ENCODE measurements at regions not wholly inside any gene's neighbourhood (a gene's known extent, or its start where the extent isn't known, plus 50 kb on each side); places are given as distances from the start of the nearest gene placed in this dataset.

- Histone ChIP-seq H2AFZ (ENCODE audit: low read length) (no peak overlapping the region), H3K9ac (ENCODE audit: low read length) (no peak overlapping the region), H3K4me2 (ENCODE audit: low read length) (no peak overlapping the region), H3K9me2 (replicated peaks; ENCODE audit: low read length) (no peaks in the 10 kb centered on the region), H3K27me3 (ENCODE audit: low read length) (no peaks in the 10 kb centered on the region), H4K20me1 (ENCODE audit: low read length) (no peaks in the 10 kb centered on the region), H3K27ac (ENCODE audit: low read length) (no peak overlapping the region), H3K36me3 (ENCODE audit: low read depth, low read length) (no peaks in the 10 kb centered on the region), H3K79me2 (ENCODE audit: low read length) (no peaks in the 10 kb centered on the region), H3K4me1 (ENCODE audit: insufficient read depth, low read length) (no peaks in the 10 kb centered on the region), H3K9me3 (ENCODE audit: low read length) (no peaks in the 10 kb centered on the region), H3F3A (ENCODE audit: low read length, unreplicated experiment) (no peaks in the 10 kb centered on the region), H3K4me3 (ENCODE audit: low read length) (no peak overlapping the region)
- no peak for TF ChIP-seq EZH2 (IDR thresholded peaks at IDR 0.05; ENCODE audit: low read length, unreplicated experiment)
- TF ChIP-seq, protein P1, sequence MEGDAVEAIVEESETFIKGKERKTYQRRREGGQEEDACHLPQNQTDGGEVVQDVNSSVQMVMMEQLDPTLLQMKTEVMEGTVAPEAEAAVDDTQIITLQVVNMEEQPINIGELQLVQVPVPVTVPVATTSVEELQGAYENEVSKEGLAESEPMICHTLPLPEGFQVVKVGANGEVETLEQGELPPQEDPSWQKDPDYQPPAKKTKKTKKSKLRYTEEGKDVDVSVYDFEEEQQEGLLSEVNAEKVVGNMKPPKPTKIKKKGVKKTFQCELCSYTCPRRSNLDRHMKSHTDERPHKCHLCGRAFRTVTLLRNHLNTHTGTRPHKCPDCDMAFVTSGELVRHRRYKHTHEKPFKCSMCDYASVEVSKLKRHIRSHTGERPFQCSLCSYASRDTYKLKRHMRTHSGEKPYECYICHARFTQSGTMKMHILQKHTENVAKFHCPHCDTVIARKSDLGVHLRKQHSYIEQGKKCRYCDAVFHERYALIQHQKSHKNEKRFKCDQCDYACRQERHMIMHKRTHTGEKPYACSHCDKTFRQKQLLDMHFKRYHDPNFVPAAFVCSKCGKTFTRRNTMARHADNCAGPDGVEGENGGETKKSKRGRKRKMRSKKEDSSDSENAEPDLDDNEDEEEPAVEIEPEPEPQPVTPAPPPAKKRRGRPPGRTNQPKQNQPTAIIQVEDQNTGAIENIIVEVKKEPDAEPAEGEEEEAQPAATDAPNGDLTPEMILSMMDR (conservative IDR thresholded peaks at IDR 0.05; ENCODE audit: low read depth, low read length), result peak; percentile 50
- TF ChIP-seq EZH2phosphoT487 (IDR thresholded peaks at IDR 0.05; ENCODE audit: borderline replicate concordance, low read length), result no peak
- CTCF ChIA-PET, result interaction anchor here (0.6 to 1.1 kb wide), 2 partner anchors 100 to 620 kb away, joined by 3 read pairs; no protein-coding TSS in a partner anchor
- BruUV-seq (replicated peaks), result no TSS peak
- DNase-seq (peak; percentile 25), ATAC-seq (peak; percentile 66)
- POLR2A ChIA-PET (ENCODE audit: unreplicated experiment), result interaction anchor here (0.6 kb wide), 1 partner anchor 203 kb away, joined by 3 read pairs; no protein-coding TSS in a partner anchor
- intact Hi-C loops (cut with micrococcal nuclease), result loop anchor here (2.0 to 10.0 kb wide), 4 partner anchors 117 to 900 kb away; no protein-coding TSS in a partner anchor
These were observed 298.2 kb upstream of the FSTL5 start for GRCh38 chr4:162461952-162462351.

GRCh38 chr4:162458051-162458450 lies 294.3 kb upstream of the FSTL5 start:
- Histone ChIP-seq H4K20me1 (ENCODE audit: low read length) (no peaks in the 10 kb centered on the region), H3F3A (ENCODE audit: low read length, unreplicated experiment) (no peaks in the 10 kb centered on the region), H3K9me3 (ENCODE audit: low read length) (no peaks in the 10 kb centered on the region), H3K9me2 (replicated peaks; ENCODE audit: low read length) (no peaks in the 10 kb centered on the region), H3K27me3 (ENCODE audit: low read length) (no peaks in the 10 kb centered on the region), H3K36me3 (ENCODE audit: low read depth, low read length) (no peaks in the 10 kb centered on the region), H3K4me2 (ENCODE audit: low read length) (no peak overlapping the region), H3K79me2 (ENCODE audit: low read length) (no peaks in the 10 kb centered on the region), H3K4me3 (ENCODE audit: low read length) (no peak overlapping the region), H3K9ac (ENCODE audit: low read length) (no peak overlapping the region), H3K27ac (ENCODE audit: low read length) (no peak overlapping the region), H2AFZ (ENCODE audit: low read length) (no peak overlapping the region), H3K4me1 (ENCODE audit: insufficient read depth, low read length) (no peaks in the 10 kb centered on the region)
- BruUV-seq (replicated peaks), result no TSS peak
- POLR2A ChIA-PET (ENCODE audit: unreplicated experiment), result no interaction called here
- intact Hi-C loops (cut with micrococcal nuclease), result no loop called here
- TF ChIP-seq, protein P1 (conservative IDR thresholded peaks at IDR 0.05; ENCODE audit: low read depth, low read length), result no peak
- TF ChIP-seq EZH2phosphoT487 (IDR thresholded peaks at IDR 0.05; ENCODE audit: borderline replicate concordance, low read length) (no peak), EZH2 (IDR thresholded peaks at IDR 0.05; ENCODE audit: low read length, unreplicated experiment) (no peak)
- no peak for ATAC-seq
- CTCF ChIA-PET, result no interaction called here
- DNase-seq, result no peak

GRCh38 chr4:162457071-162457865 lies 293.5 kb upstream of the FSTL5 start:
- H3K9ac ChIP-seq (ENCODE audit: low read length), result no peak overlapping the region
- H3K9me3 ChIP-seq (ENCODE audit: low read length), result no peaks in the 10 kb centered on the region
- no peaks in the 10 kb centered on the region for H4K20me1 ChIP-seq (ENCODE audit: low read length)
- no peak; the same call in 1 of the 2 replicates for ATAC-seq
- no peak overlapping the region for H3K4me2 ChIP-seq (ENCODE audit: low read length)
- no peaks in the 10 kb centered on the region for H3K9me2 ChIP-seq (replicated peaks; ENCODE audit: low read length)
- H3K79me2 ChIP-seq (ENCODE audit: low read length), result no peaks in the 10 kb centered on the region
- no peaks in the 10 kb centered on the region for H3K27me3 ChIP-seq (ENCODE audit: low read length)
- no peaks in the 10 kb centered on the region for H3K36me3 ChIP-seq (ENCODE audit: low read depth, low read length)
- H2AFZ ChIP-seq (ENCODE audit: low read length), result no peak overlapping the region
- no peak overlapping the region for H3K27ac ChIP-seq (ENCODE audit: low read length)
- TF ChIP-seq, protein P1 (conservative IDR thresholded peaks at IDR 0.05; ENCODE audit: low read depth, low read length), result no peak
- no peak for TF ChIP-seq EZH2 (IDR thresholded peaks at IDR 0.05; ENCODE audit: low read length, unreplicated experiment)
- no peaks in the 10 kb centered on the region for H3K4me1 ChIP-seq (ENCODE audit: insufficient read depth, low read length)
- no peaks in the 10 kb centered on the region for H3F3A ChIP-seq (ENCODE audit: low read length, unreplicated experiment)
- H3K4me3 ChIP-seq (ENCODE audit: low read length), result no peak overlapping the region
- ChIA-PET POLR2A (ENCODE audit: unreplicated experiment) (no interaction called here), CTCF (interaction anchor here (0.5 kb wide), 1 partner anchor 108 kb away, joined by 5 read pairs; no protein-coding TSS in a partner anchor)
- intact Hi-C loops (cut with micrococcal nuclease), result no loop called here
- BruUV-seq (replicated peaks), result no TSS peak
- peak; percentile 6 for DNase-seq

Measured in PC-3 (cell line).